SK-N-SH treated with all-trans-retinoic acid at 6 μM for 48 hours (cell line): ENCODE measurements at regions not wholly inside any gene's neighbourhood (a gene's known extent, or its start where the extent isn't known, plus 50 kb on each side); places are given as distances from the start of the nearest gene placed in this dataset.

ENCODE experiments used
- ARNTL ChIP-seq: fragments of 450-650 bp; formaldehyde crosslinking; IDR thresholded peaks from 2 replicates; pipeline ENCODE4 v1.5.0; 2020; ENCODE audit warnings: low read depth, mild to moderate bottlenecking, moderate library complexity, borderline replicate concordance
- BACH2 ChIP-seq: fragments of 250-450 bp; sonication (Bioruptor Pico); IDR thresholded peaks from 2 replicates; pipeline ENCODE4 v1.9.0; 2021; ENCODE audit warnings: mild to moderate bottlenecking, borderline replicate concordance
- CREB5 ChIP-seq: fragments of 250-450 bp; sonication (Bioruptor Pico); IDR thresholded peaks from 2 replicates; pipeline ENCODE4 v1.5.1; 2020; ENCODE audit warnings: low read depth, mild to moderate bottlenecking, moderate library complexity
- GLIS3 ChIP-seq: fragments of 250-450 bp; sonication (Bioruptor Pico); IDR thresholded peaks from 2 replicates; pipeline ENCODE4 v1.5.0; 2020; ENCODE audit warnings: mild to moderate bottlenecking, moderate library complexity
- OSR1 ChIP-seq: fragments of 250-450 bp; sonication (Bioruptor Pico); IDR thresholded peaks from 2 replicates; pipeline ENCODE4 v1.8.0; 2022; ENCODE audit warnings: moderate library complexity, mild to moderate bottlenecking, inconsistent platforms
- RARB ChIP-seq: fragments of 250-450 bp; sonication (Bioruptor Pico); IDR thresholded peaks from 2 replicates; pipeline ENCODE4 v1.8.0; 2021; ENCODE audit warnings: mild to moderate bottlenecking, moderate library complexity
- ZC3H10 ChIP-seq: fragments of 250-450 bp; sonication (Bioruptor Pico); IDR thresholded peaks from 2 replicates; pipeline ENCODE4 v1.5.1; 2021; ENCODE audit warnings: mild to moderate bottlenecking, moderate library complexity
- ZFP30 ChIP-seq: fragments of 450-650 bp; formaldehyde crosslinking; IDR thresholded peaks from 2 replicates; pipeline ENCODE4 v1.5.0; 2022; ENCODE audit warnings: mild to moderate bottlenecking, moderate library complexity
- TF ChIP-seq, protein P1 (sequence below): fragments of 250-450 bp; sonication (Bioruptor Pico); IDR thresholded peaks from 2 replicates; pipeline ENCODE4 v1.8.0; 2020; ENCODE audit warnings: mild to moderate bottlenecking, moderate library complexity, borderline replicate concordance

- TF ChIP-seq, protein P1, sequence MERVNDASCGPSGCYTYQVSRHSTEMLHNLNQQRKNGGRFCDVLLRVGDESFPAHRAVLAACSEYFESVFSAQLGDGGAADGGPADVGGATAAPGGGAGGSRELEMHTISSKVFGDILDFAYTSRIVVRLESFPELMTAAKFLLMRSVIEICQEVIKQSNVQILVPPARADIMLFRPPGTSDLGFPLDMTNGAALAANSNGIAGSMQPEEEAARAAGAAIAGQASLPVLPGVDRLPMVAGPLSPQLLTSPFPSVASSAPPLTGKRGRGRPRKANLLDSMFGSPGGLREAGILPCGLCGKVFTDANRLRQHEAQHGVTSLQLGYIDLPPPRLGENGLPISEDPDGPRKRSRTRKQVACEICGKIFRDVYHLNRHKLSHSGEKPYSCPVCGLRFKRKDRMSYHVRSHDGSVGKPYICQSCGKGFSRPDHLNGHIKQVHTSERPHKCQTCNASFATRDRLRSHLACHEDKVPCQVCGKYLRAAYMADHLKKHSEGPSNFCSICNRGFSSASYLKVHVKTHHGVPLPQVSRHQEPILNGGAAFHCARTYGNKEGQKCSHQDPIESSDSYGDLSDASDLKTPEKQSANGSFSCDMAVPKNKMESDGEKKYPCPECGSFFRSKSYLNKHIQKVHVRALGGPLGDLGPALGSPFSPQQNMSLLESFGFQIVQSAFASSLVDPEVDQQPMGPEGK (CRISPR knock-in tag) = no peak
- no peak for TF ChIP-seq ZFP30 (CRISPR knock-in tag)
- no peak for TF ChIP-seq BACH2 (CRISPR knock-in tag)
- TF ChIP-seq ARNTL = no peak
- no peak for TF ChIP-seq GLIS3 (CRISPR knock-in tag)
- no peak for TF ChIP-seq CREB5 (CRISPR knock-in tag)
- TF ChIP-seq RARB (CRISPR knock-in tag) = no peak
- TF ChIP-seq OSR1 (CRISPR knock-in tag) = no peak
- no peak for TF ChIP-seq ZC3H10 (CRISPR knock-in tag)
These were observed 77.7 kb upstream of the ATP6AP2 start for GRCh38 chrX:40503094-40503493.
